Fibroblast of lung (primary cell): ENCODE measurements at regions not wholly inside any gene's neighbourhood (a gene's known extent, or its start where the extent isn't known, plus 50 kb on each side); places are given as distances from the start of the nearest gene placed in this dataset.

Experiments used
- CTCF ChIP-seq, 2 donors: IDR thresholded peaks in 1 of 2; conservative IDR thresholded peaks in 1 of 2; 1 replicate in 1 of 2; 2 replicates in 1 of 2; pipeline ENCODE4 v1.5.1; 2011 to 2012; ENCODE audit warnings: low read length in 2 of 2, control low read depth in 1 of 2, inconsistent platforms in 1 of 2, low read depth in 1 of 2, mild to moderate bottlenecking in 1 of 2
- EZH2 ChIP-seq: IDR thresholded peaks from 2 replicates; pipeline ENCODE4 v1.5.1; 2012; ENCODE audit warnings: low read length, control low read depth, mild to moderate bottlenecking; ENCODE audit errors: missing control alignments

GRCh38 chr2:206381881-206382280 is 61.5 kb upstream of the ADAM23 start:
- TF ChIP-seq CTCF (conservative IDR thresholded peaks at IDR 0.05 in 1 of 2, IDR thresholded peaks at IDR 0.05 in 1 of 2; ENCODE audit: low read depth in 1 of 2, low read length in 2 of 2) (no peak), EZH2 (no peak)
